ENCODE measurements at regions not wholly inside any gene's neighbourhood (a gene's known extent, or its start where the extent isn't known, plus 50 kb on each side); places are given as distances from the start of the nearest gene placed in this dataset.
A peak's percentile ranks its signal among the peaks of the same experiment; 100 is the strongest.

GRCh38 chr12:3965046-3965445, 91.8 kb upstream of the PARP11 start:
- Histone ChIP-seq H3K9me2 (ENCODE audit: insufficient read depth) (no peaks in the 10 kb centered on the region), H3K9ac (ENCODE audit: low read length) (no peak overlapping the region), H3K4me3 (replicated peaks in 1 of 2; ENCODE audit: low read depth in 1 of 2, low read length in 2 of 2) (no peak overlapping the region), H3K4me1 (ENCODE audit: control insufficient read depth in 1 of 2, insufficient read depth in 2 of 2, low read length in 2 of 2) (no peaks in the 10 kb centered on the region), H3K27ac (ENCODE audit: low read depth, low read length) (no peak overlapping the region), H3K27me3 (ENCODE audit: insufficient read depth, low read length) (peaks cover 28% of the 10 kb centered on the region), H3K36me3 (ENCODE audit: control insufficient read depth in 1 of 2, insufficient read depth in 2 of 2, low read length in 2 of 2) (no peaks in the 10 kb centered on the region), H3K4me2 (ENCODE audit: low read length) (no peak overlapping the region), H3K79me2 (ENCODE audit: insufficient read depth, low read length) (no peaks in the 10 kb centered on the region), H3K9me3 (ENCODE audit: control insufficient read depth in 1 of 2, insufficient read depth in 1 of 2, low read depth in 1 of 2, low read length in 2 of 2) (no peaks in the 10 kb centered on the region), H4K20me1 (ENCODE audit: insufficient read depth) (no peaks in the 10 kb centered on the region), H2AFZ (ENCODE audit: low read depth, low read length, poor library complexity, severe bottlenecking) (no peak overlapping the region)
- ATAC-seq (no peak), DNase-seq (ENCODE audit: low read depth, low spot score) (no peak)
- BruUV-seq (replicated peaks) = no TSS peak
- ChIA-PET CTCF (interaction anchor here (1.0 to 1.2 kb wide), 2 partner anchors 72 to 73 kb away, joined by 4 to 6 read pairs; no protein-coding TSS in a partner anchor), RAD21 (ENCODE audit: low non-redundant PET in 1 of 2, low total read pairs in 2 of 2, uncharacterized antibody in 2 of 2, unreplicated experiment in 2 of 2) (no interaction called here), POLR2A (no interaction called here)
- intact Hi-C loops (cut with micrococcal nuclease) = no loop called here
- TF ChIP-seq ATF3 (IDR thresholded peaks at IDR 0.05) (no peak), CEBPB (IDR thresholded peaks at IDR 0.05; ENCODE audit: low read depth) (no peak), TCF7L2 (IDR thresholded peaks at IDR 0.05; ENCODE audit: borderline replicate concordance, extremely low read depth, insufficient read depth, insufficient read length) (no peak), RAD21 (IDR thresholded peaks at IDR 0.05; ENCODE audit: low read depth) (no peak), CBX3 (IDR thresholded peaks at IDR 0.05; ENCODE audit: low read depth) (no peak), FOSL1 (IDR thresholded peaks at IDR 0.05; ENCODE audit: low read depth) (no peak)

GRCh38 chr12:3964439-3964838, 91.2 kb upstream of the PARP11 start:
- no TSS peak for BruUV-seq (replicated peaks)
- no peak for TF ChIP-seq TCF7L2 (IDR thresholded peaks at IDR 0.05; ENCODE audit: borderline replicate concordance, extremely low read depth, insufficient read depth, insufficient read length)
- no peak for TF ChIP-seq FOSL1 (IDR thresholded peaks at IDR 0.05; ENCODE audit: low read depth)
- peak; percentile 38 for TF ChIP-seq RAD21 (IDR thresholded peaks at IDR 0.05; ENCODE audit: low read depth)
- no peak for TF ChIP-seq YY1 (IDR thresholded peaks at IDR 0.05; ENCODE audit: extremely low read depth, insufficient replicate concordance, low read depth, low read length)
- TF ChIP-seq CTCF (IDR thresholded peaks at IDR 0.05 in 2 of 3, conservative IDR thresholded peaks at IDR 0.05 in 1 of 3; ENCODE audit: borderline replicate concordance in 1 of 3, insufficient read depth in 1 of 3, low read depth in 2 of 3, low read length in 2 of 3) = peak in 2 of 3 experiments; percentile 20 to 40; a peak in 3 of 6 replicates
- no peak for TF ChIP-seq SP1 (IDR thresholded peaks at IDR 0.05; ENCODE audit: low read depth)
- RAD21 ChIA-PET (ENCODE audit: low non-redundant PET in 1 of 2, low total read pairs in 2 of 2, uncharacterized antibody in 2 of 2, unreplicated experiment in 2 of 2) = no interaction called here
- no peak overlapping the region for H3K4me3 ChIP-seq (replicated peaks in 1 of 2; ENCODE audit: low read depth in 1 of 2, low read length in 2 of 2)
- H3K79me2 ChIP-seq (ENCODE audit: insufficient read depth, low read length) = no peaks in the 10 kb centered on the region
- H3K9me2 ChIP-seq (ENCODE audit: insufficient read depth) = no peaks in the 10 kb centered on the region
- CTCF ChIA-PET = interaction anchor here (0.9 to 1.2 kb wide), 3 partner anchors 73 to 312 kb away, joined by 4 to 7 read pairs (median 6); no protein-coding TSS in a partner anchor
- H4K20me1 ChIP-seq (ENCODE audit: insufficient read depth) = no peaks in the 10 kb centered on the region
- H3K4me2 ChIP-seq (ENCODE audit: low read length) = no peak overlapping the region
- H3K4me1 ChIP-seq (ENCODE audit: control insufficient read depth in 1 of 2, insufficient read depth in 2 of 2, low read length in 2 of 2) = no peaks in the 10 kb centered on the region
- peaks cover 28% of the 10 kb centered on the region; the same call in 1 of the 2 replicates for H3K27me3 ChIP-seq (ENCODE audit: insufficient read depth, low read length)
- ATAC-seq (no peak), DNase-seq (ENCODE audit: low read depth, low spot score) (peak; percentile 1)
- intact Hi-C loops (cut with micrococcal nuclease) = no loop called here
- no peaks in the 10 kb centered on the region for H3K36me3 ChIP-seq (ENCODE audit: control insufficient read depth in 1 of 2, insufficient read depth in 2 of 2, low read length in 2 of 2)
- no peaks in the 10 kb centered on the region for H3K9me3 ChIP-seq (ENCODE audit: control insufficient read depth in 1 of 2, insufficient read depth in 1 of 2, low read depth in 1 of 2, low read length in 2 of 2)
- no peak overlapping the region for H3K27ac ChIP-seq (ENCODE audit: low read depth, low read length)
- no peak overlapping the region for H2AFZ ChIP-seq (ENCODE audit: low read depth, low read length, poor library complexity, severe bottlenecking)
- POLR2A ChIA-PET = no interaction called here
- H3K9ac ChIP-seq (ENCODE audit: low read length) = no peak overlapping the region

Measured in HCT116 (cell line).